Suprapubic skin (tissue), 4 donors: ENCODE measurements at regions not wholly inside any gene's neighbourhood (a gene's known extent, or its start where the extent isn't known, plus 50 kb on each side); places are given as distances from the start of the nearest gene placed in this dataset.

Source experiments
- DNase-seq, 2 donors: peaks; one replicate each; pipeline ENCODE4 v3.0.0-alpha.2; 2019; ENCODE audit warnings: low spot score in 2 of 2
- H3K27ac ChIP-seq: fragments of 200-600 bp; sonication (generic); one replicate; pipeline ENCODE4 v1.5.1; 2019
- H3K27me3 ChIP-seq: fragments of 200-600 bp; sonication (generic); one replicate; pipeline ENCODE4 v1.5.1; 2019
- H3K36me3 ChIP-seq: fragments of 200-600 bp; sonication (generic); one replicate; pipeline ENCODE4 v1.5.1; 2019
- H3K4me1 ChIP-seq: fragments of 200-600 bp; sonication (generic); one replicate; pipeline ENCODE4 v1.5.1; 2019
- H3K4me3 ChIP-seq: fragments of 200-600 bp; sonication (generic); one replicate; pipeline ENCODE4 v1.5.1; 2019; ENCODE audit warnings: mild to moderate bottlenecking
- H3K9me3 ChIP-seq: fragments of 200-600 bp; sonication (generic); one replicate; pipeline ENCODE4 v1.5.1; 2019
- EP300 ChIP-seq: sonication (generic); formaldehyde crosslinking; IDR thresholded peaks from one replicate; pipeline ENCODE4 v1.6.1; 2017; ENCODE audit warnings: antibody characterized with exemption
- POLR2A ChIP-seq, 2 donors: fragments of 450-650 bp; IDR thresholded peaks; one replicate each; pipeline ENCODE4 v1.6.1; 2017; ENCODE audit warnings: antibody characterized with exemption in 2 of 2, mild to moderate bottlenecking in 2 of 2, moderate library complexity in 2 of 2
- POLR2AphosphoS5 ChIP-seq, 3 donors: sonication (generic); formaldehyde crosslinking; IDR thresholded peaks; one replicate each; pipeline ENCODE4 v1.6.1; 2017; ENCODE audit warnings: antibody characterized with exemption in 3 of 3
- WGBS: methylation state at CpG from one replicate; pipeline ENCODE4 v1.1.5; 2018; 5-methylcytosine and 5-hydroxymethylcytosine counted together
- TF ChIP-seq, protein P1 (sequence below), 2 donors: fragments of 200-600 bp in 1 of 2; fragments of 450-650 bp in 1 of 2; sonication (generic) in 1 of 2; IDR thresholded peaks; one replicate each; pipeline ENCODE4 v1.5.1; 2016 to 2019; ENCODE audit warnings: antibody characterized with exemption in 2 of 2, mild to moderate bottlenecking in 1 of 2, moderate library complexity in 1 of 2

- no peak for TF ChIP-seq POLR2AphosphoS5 (IDR thresholded peaks at IDR 0.05)
- no peak for TF ChIP-seq POLR2A (IDR thresholded peaks at IDR 0.05)
- TF ChIP-seq, protein P1, sequence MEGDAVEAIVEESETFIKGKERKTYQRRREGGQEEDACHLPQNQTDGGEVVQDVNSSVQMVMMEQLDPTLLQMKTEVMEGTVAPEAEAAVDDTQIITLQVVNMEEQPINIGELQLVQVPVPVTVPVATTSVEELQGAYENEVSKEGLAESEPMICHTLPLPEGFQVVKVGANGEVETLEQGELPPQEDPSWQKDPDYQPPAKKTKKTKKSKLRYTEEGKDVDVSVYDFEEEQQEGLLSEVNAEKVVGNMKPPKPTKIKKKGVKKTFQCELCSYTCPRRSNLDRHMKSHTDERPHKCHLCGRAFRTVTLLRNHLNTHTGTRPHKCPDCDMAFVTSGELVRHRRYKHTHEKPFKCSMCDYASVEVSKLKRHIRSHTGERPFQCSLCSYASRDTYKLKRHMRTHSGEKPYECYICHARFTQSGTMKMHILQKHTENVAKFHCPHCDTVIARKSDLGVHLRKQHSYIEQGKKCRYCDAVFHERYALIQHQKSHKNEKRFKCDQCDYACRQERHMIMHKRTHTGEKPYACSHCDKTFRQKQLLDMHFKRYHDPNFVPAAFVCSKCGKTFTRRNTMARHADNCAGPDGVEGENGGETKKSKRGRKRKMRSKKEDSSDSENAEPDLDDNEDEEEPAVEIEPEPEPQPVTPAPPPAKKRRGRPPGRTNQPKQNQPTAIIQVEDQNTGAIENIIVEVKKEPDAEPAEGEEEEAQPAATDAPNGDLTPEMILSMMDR (IDR thresholded peaks at IDR 0.05), result no peak
- TF ChIP-seq EP300, result no peak
- no peak overlapping the region for H3K27ac ChIP-seq
Observed at GRCh38 chr9:116039312-116039711, 114.3 kb upstream of the PAPPA start.

DNA sequence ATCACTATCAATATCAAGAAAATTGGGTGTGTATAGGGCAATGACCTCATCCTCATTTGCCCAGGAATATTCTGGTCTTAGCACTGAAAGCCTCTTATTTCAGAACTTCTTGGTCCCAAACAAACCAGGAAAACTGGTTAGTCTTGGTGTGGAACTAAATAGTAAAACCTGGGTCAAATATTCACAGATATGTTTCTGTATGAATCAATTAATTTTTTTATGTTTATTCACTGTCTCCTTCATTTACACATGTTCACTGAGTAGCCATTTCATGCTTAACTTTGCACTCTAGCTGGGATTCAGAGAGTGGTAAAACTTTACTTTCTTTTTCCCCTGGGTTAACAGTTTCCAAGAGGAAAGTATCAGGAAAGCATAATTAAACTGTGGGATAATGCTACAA, 113.7 kb upstream of the PAPPA start:
- Histone ChIP-seq H3K27ac (no peak overlapping the region), H3K4me3 (no peak overlapping the region), H3K27me3 (no peaks in the 10 kb centered on the region), H3K9me3 (peaks cover 5% of the 10 kb centered on the region), H3K4me1 (no peaks in the 10 kb centered on the region), H3K36me3 (no peaks in the 10 kb centered on the region)
- TF ChIP-seq, protein P1 (IDR thresholded peaks at IDR 0.05), result no peak
- no peak for TF ChIP-seq POLR2A (IDR thresholded peaks at IDR 0.05)
- TF ChIP-seq POLR2AphosphoS5 (IDR thresholded peaks at IDR 0.05), result no peak
- no peak for TF ChIP-seq EP300
- DNase-seq, result no peak

More at GRCh38 chr9:116039312-116039711, 114.3 kb upstream of the PAPPA start:
- no peaks in the 10 kb centered on the region for H3K4me1 ChIP-seq
- no peaks in the 10 kb centered on the region for H3K27me3 ChIP-seq
- H3K4me3 ChIP-seq, result no peak overlapping the region
- 44% methylated on average over 1 of the region's 1 CpG for WGBS
- H3K9me3 ChIP-seq, result no peaks in the 10 kb centered on the region
- no peaks in the 10 kb centered on the region for H3K36me3 ChIP-seq
- no peak for DNase-seq

DNA sequence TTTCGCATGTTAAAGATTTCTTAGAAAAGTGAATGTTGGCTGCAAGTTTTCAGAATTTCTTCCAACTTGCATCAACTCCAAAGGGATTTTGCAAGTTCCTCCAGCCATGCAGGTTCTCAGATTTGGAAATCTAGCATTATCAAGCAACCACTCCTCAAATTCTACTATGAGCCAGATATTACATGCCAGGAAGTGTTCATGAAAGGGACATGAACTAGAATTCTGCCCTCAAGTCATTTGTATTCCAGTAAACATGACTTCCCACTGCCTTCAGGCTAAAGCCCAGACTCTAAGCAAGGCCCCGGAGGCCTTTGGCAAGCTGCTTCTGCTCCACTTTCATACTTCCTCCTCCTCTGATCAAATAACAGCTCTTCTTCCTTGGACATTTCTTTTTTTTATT, 111.3 kb upstream of the PAPPA start:
- H3K27ac ChIP-seq, result no peak overlapping the region
- 83% methylated on average over 2 of the region's 2 CpGs for WGBS
- H3K36me3 ChIP-seq, result no peaks in the 10 kb centered on the region

GRCh38 chr9:116045083-116045482, 108.5 kb upstream of the PAPPA start:
- WGBS, result 99% methylated on average over 2 of the region's 2 CpGs
- Histone ChIP-seq H3K36me3 (no peaks in the 10 kb centered on the region), H3K4me1 (no peaks in the 10 kb centered on the region), H3K27ac (no peak overlapping the region), H3K27me3 (no peaks in the 10 kb centered on the region), H3K4me3 (no peak overlapping the region), H3K9me3 (peaks cover 7% of the 10 kb centered on the region)
- TF ChIP-seq, protein P1 (IDR thresholded peaks at IDR 0.05), result no peak
- TF ChIP-seq POLR2AphosphoS5 (IDR thresholded peaks at IDR 0.05), result no peak
- TF ChIP-seq EP300, result no peak
- TF ChIP-seq POLR2A (IDR thresholded peaks at IDR 0.05), result no peak
- no peak for DNase-seq

More for the DNA sequence above, 111.3 kb upstream of the PAPPA start:
- TF ChIP-seq EP300 (no peak), POLR2AphosphoS5 (IDR thresholded peaks at IDR 0.05) (no peak), POLR2A (IDR thresholded peaks at IDR 0.05) (no peak)
- TF ChIP-seq, protein P1 (IDR thresholded peaks at IDR 0.05), result no peak
- no peaks in the 10 kb centered on the region for H3K4me1 ChIP-seq
- no peak overlapping the region for H3K4me3 ChIP-seq
- no peak for DNase-seq
- peaks cover 7% of the 10 kb centered on the region for H3K9me3 ChIP-seq
- H3K27me3 ChIP-seq, result no peaks in the 10 kb centered on the region

DNA sequence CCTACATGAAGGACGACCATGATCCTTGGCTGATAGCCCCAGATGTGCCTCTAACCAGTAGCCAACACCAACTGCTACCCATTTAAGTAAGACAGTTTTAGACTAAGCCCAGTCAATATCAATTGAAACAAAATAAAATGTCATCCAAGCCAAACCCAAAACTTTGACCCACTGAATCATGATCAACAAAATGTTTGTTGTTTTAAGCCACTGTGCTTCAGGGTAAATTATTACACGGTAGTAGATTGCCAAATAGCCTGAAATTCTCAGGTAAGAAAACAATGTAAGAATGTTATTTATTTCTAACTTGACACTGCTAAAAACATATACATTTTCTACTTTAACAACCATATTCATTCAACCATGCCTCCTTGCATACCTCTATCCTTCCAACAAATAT, 105.5 kb upstream of the PAPPA start:
- no peak for DNase-seq
- Histone ChIP-seq H3K4me3 (no peak overlapping the region), H3K4me1 (no peaks in the 10 kb centered on the region), H3K27ac (no peak overlapping the region), H3K27me3 (no peaks in the 10 kb centered on the region), H3K36me3 (no peaks in the 10 kb centered on the region), H3K9me3 (peaks cover 7% of the 10 kb centered on the region)
- WGBS, result 73% methylated on average over 2 of the region's 2 CpGs
- TF ChIP-seq, protein P1 (IDR thresholded peaks at IDR 0.05), result no peak
- TF ChIP-seq EP300 (no peak), POLR2AphosphoS5 (IDR thresholded peaks at IDR 0.05) (no peak), POLR2A (IDR thresholded peaks at IDR 0.05) (no peak)
